Neural cell (in vitro differentiated cells): ENCODE measurements at regions not wholly inside any gene's neighbourhood (a gene's known extent, or its start where the extent isn't known, plus 50 kb on each side); places are given as distances from the start of the nearest gene placed in this dataset.

Experiments used
- H2AFZ ChIP-seq: fragments of 200-600, 300-800 bp; sonication (generic), shearing (Covaris generic); 2 replicates; pipeline ENCODE4 v1.6.0; 2014; ENCODE audit warnings: low read depth, mild to moderate bottlenecking, antibody characterized with exemption, low read length, moderate library complexity
- H3F3A ChIP-seq: fragments of 200-600 bp; shearing (Covaris generic); 2 replicates; pipeline ENCODE4 v1.6.1; 2016; ENCODE audit warnings: mild to moderate bottlenecking, moderate library complexity, mixed read lengths, antibody characterized with exemption, low read length; ENCODE audit not compliant: insufficient read depth, poor library complexity, severe bottlenecking
- H3K27ac ChIP-seq: fragments of 200-600, 300-800 bp; sonication (generic), shearing (Covaris generic); 2 replicates; pipeline ENCODE4 v1.5.1; 2014; ENCODE audit warnings: mild to moderate bottlenecking, low read length, moderate library complexity
- H3K27me3 ChIP-seq: fragments of 300-800, 200-600 bp; sonication (generic), shearing (Covaris generic); 2 replicates; pipeline ENCODE4 v1.6.0; 2014; ENCODE audit warnings: mild to moderate bottlenecking, low read depth, low read length, moderate library complexity; ENCODE audit not compliant: insufficient read depth
- H3K36me3 ChIP-seq: fragments of 300-800, 200-600 bp; sonication (generic), shearing (Covaris generic); 2 replicates; pipeline ENCODE4 v1.5.1; 2014; ENCODE audit warnings: mild to moderate bottlenecking, antibody characterized with exemption, low read length, moderate library complexity; ENCODE audit not compliant: insufficient read depth
- H3K4me2 ChIP-seq: fragments of 300-800, 200-600 bp; sonication (generic), shearing (Covaris generic); 2 replicates; pipeline ENCODE4 v1.6.0; 2014; ENCODE audit warnings: mild to moderate bottlenecking, low read length
- H3K4me3 ChIP-seq: fragments of 300-800, 200-600 bp; sonication (generic), shearing (Covaris generic); 2 replicates; pipeline ENCODE4 v1.5.1; 2014; ENCODE audit warnings: mild to moderate bottlenecking, low read length, moderate library complexity
- H3K79me2 ChIP-seq: fragments of 200-600 bp; shearing (Covaris generic); replicated peaks from 2 replicates; pipeline ENCODE4 v1.6.0; 2014; ENCODE audit warnings: mild to moderate bottlenecking, low read length, moderate library complexity; ENCODE audit not compliant: insufficient read depth
- H3K9ac ChIP-seq: fragments of 300-800, 200-600 bp; sonication (generic), shearing (Covaris generic); 2 replicates; pipeline ENCODE4 v1.6.1; 2016; ENCODE audit warnings: mild to moderate bottlenecking, low read length, mixed read lengths
- H3K9me2 ChIP-seq: fragments of 200-600 bp; shearing (Covaris generic); 2 replicates; pipeline ENCODE4 v1.6.1; 2016; ENCODE audit warnings: mild to moderate bottlenecking, low read length, mixed read lengths; ENCODE audit not compliant: insufficient read depth
- H3K9me3 ChIP-seq: fragments of 200-600, 300-800 bp; sonication (generic), shearing (Covaris generic); 2 replicates; pipeline ENCODE4 v1.6.1; 2016; ENCODE audit warnings: mild to moderate bottlenecking, mixed run types, low read length, moderate library complexity, mixed read lengths
- H4K20me1 ChIP-seq: fragments of 200-600 bp; shearing (Covaris generic); 2 replicates; pipeline ENCODE4 v1.6.1; 2016; ENCODE audit warnings: mild to moderate bottlenecking, mixed run types; ENCODE audit not compliant: insufficient read depth
- EP300 ChIP-seq: fragments of 450-650 bp; conservative IDR thresholded peaks from 2 replicates; pipeline ENCODE4 v1.6.1; 2014; ENCODE audit warnings: antibody characterized with exemption, mild to moderate bottlenecking, moderate library complexity; ENCODE audit not compliant: poor library complexity, severe bottlenecking
- EZH2 ChIP-seq: fragments of 200-600, 300-800 bp; shearing (Covaris generic), sonication (generic); IDR thresholded peaks from 2 replicates; pipeline ENCODE4 v1.6.1; 2014; ENCODE audit warnings: antibody characterized with exemption, low read length, borderline replicate concordance, mild to moderate bottlenecking; ENCODE audit not compliant: insufficient read depth, poor library complexity, severe bottlenecking
- MXI1 ChIP-seq: fragments of 450-650 bp; conservative IDR thresholded peaks from 2 replicates; pipeline ENCODE4 v1.6.1; 2014; ENCODE audit warnings: antibody characterized with exemption, mild to moderate bottlenecking; ENCODE audit not compliant: poor library complexity, severe bottlenecking
- POLR2AphosphoS5 ChIP-seq: IDR thresholded peaks from 2 replicates; pipeline ENCODE4 v1.6.1; 2012
- SMC3 ChIP-seq: fragments of 450-650 bp; conservative IDR thresholded peaks from 2 replicates; pipeline ENCODE4 v1.6.1; 2014; ENCODE audit warnings: antibody characterized with exemption, mild to moderate bottlenecking, moderate library complexity; ENCODE audit not compliant: poor library complexity
- TAF1 ChIP-seq: IDR thresholded peaks from 2 replicates; pipeline ENCODE4 v1.6.1; 2012; ENCODE audit warnings: low read depth
- TF ChIP-seq, protein P1 (sequence below): IDR thresholded peaks from 2 replicates; pipeline ENCODE4 v1.6.1; 2012; ENCODE audit warnings: borderline replicate concordance

DNA sequence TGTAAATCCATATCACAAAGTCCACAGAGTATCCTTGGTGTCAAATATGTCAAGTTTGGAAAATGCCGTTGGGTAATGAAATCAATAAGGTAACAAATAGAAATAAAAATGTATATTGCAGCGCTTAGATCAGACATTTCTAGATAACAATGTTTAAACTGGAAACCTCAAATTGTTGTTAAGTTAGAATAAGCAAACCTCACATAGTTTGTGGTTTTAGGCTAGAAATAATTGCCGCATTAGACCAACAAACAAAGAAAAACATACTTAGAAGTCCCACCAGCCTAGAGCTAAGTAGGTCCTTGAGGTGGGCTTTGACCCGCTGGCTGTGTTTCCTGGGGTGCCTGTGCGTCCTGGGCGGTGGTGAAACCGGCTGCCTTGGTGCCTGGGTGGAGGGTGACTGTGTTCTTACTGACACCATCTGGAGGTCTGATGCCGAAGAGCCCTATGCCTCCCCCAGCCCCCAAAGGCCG is 71.4 kb downstream of the DACT2 start:
- H3K9ac ChIP-seq = no peak overlapping the region
- no peaks in the 10 kb centered on the region for H4K20me1 ChIP-seq
- no peaks in the 10 kb centered on the region for H3K9me2 ChIP-seq
- H3K36me3 ChIP-seq = no peaks in the 10 kb centered on the region
- no peak overlapping the region for H3K27ac ChIP-seq
- H3F3A ChIP-seq = no peaks in the 10 kb centered on the region
- no peak overlapping the region for H3K4me3 ChIP-seq
- no peaks in the 10 kb centered on the region for H3K27me3 ChIP-seq
- H3K4me2 ChIP-seq = no peak overlapping the region
- no peak for TF ChIP-seq MXI1
- TF ChIP-seq SMC3 = no peak
- TF ChIP-seq, protein P1, sequence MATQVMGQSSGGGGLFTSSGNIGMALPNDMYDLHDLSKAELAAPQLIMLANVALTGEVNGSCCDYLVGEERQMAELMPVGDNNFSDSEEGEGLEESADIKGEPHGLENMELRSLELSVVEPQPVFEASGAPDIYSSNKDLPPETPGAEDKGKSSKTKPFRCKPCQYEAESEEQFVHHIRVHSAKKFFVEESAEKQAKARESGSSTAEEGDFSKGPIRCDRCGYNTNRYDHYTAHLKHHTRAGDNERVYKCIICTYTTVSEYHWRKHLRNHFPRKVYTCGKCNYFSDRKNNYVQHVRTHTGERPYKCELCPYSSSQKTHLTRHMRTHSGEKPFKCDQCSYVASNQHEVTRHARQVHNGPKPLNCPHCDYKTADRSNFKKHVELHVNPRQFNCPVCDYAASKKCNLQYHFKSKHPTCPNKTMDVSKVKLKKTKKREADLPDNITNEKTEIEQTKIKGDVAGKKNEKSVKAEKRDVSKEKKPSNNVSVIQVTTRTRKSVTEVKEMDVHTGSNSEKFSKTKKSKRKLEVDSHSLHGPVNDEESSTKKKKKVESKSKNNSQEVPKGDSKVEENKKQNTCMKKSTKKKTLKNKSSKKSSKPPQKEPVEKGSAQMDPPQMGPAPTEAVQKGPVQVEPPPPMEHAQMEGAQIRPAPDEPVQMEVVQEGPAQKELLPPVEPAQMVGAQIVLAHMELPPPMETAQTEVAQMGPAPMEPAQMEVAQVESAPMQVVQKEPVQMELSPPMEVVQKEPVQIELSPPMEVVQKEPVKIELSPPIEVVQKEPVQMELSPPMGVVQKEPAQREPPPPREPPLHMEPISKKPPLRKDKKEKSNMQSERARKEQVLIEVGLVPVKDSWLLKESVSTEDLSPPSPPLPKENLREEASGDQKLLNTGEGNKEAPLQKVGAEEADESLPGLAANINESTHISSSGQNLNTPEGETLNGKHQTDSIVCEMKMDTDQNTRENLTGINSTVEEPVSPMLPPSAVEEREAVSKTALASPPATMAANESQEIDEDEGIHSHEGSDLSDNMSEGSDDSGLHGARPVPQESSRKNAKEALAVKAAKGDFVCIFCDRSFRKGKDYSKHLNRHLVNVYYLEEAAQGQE = no peak
- TF ChIP-seq POLR2AphosphoS5 = no peak
- TF ChIP-seq EZH2 = no peak
- no peak for TF ChIP-seq TAF1
- no peaks in the 10 kb centered on the region for H3K9me3 ChIP-seq
- no peak overlapping the region for H2AFZ ChIP-seq
- H3K79me2 ChIP-seq = no peaks in the 10 kb centered on the region

DNA sequence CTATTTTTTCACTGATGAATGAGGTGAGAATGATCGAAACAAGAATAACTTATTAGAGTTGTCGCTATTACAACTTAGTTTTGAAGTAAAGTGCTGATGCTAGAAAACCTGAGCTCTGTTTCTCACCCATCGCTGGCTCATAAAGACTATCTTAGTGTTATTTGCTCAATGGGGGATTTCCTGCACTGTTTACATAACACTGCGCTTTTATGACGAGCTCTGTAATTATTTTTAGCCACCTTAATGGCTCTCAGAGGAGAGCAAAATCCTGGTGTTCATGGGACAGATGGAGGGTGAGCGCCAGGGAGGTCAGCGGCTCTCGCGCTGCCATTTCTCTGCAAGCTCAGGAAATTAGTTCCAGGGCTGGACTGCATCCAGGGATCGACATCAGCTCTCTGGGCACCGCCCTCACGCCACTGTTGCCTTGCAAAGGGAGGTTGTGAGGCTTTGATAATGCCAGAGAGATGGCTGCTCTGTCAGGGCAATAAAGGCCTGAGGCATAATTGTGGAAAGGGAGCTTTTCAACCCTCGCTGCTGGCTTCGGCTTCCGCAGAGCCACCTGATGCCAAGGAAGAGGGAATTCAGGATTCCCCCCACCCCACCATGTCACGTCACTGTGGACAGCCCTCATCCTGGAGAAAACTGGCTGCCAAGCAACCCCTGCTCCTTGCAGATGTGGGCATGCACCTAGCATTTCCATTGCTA is 72.0 kb downstream of the DACT2 start:
- H3K4me2 ChIP-seq = no peak overlapping the region
- no peaks in the 10 kb centered on the region for H3K9me3 ChIP-seq
- no peaks in the 10 kb centered on the region for H3K9me2 ChIP-seq
- no peaks in the 10 kb centered on the region for H4K20me1 ChIP-seq
- H3K4me3 ChIP-seq = no peak overlapping the region
- TF ChIP-seq EZH2 (no peak), SMC3 (no peak), EP300 (no peak)
- TF ChIP-seq, protein P1 = no peak
- H3F3A ChIP-seq = no peaks in the 10 kb centered on the region
- no peak overlapping the region for H2AFZ ChIP-seq
- no peaks in the 10 kb centered on the region for H3K36me3 ChIP-seq
- H3K9ac ChIP-seq = no peak overlapping the region
- no peak overlapping the region for H3K27ac ChIP-seq
- no peaks in the 10 kb centered on the region for H3K79me2 ChIP-seq
- H3K27me3 ChIP-seq = no peaks in the 10 kb centered on the region
